IPS-NIHi7 (cell line): ENCODE measurements at regions not wholly inside any gene's neighbourhood (a gene's known extent, or its start where the extent isn't known, plus 50 kb on each side); places are given as distances from the start of the nearest gene placed in this dataset.
A peak's percentile ranks its signal among the peaks of the same experiment; 100 is the strongest.

Experiments used
- DNase-seq: peaks from one replicate; pipeline ENCODE4 v3.0.0; 2012; ENCODE audit warnings: mixed read lengths; ENCODE audit errors: extremely low spot score

DNA sequence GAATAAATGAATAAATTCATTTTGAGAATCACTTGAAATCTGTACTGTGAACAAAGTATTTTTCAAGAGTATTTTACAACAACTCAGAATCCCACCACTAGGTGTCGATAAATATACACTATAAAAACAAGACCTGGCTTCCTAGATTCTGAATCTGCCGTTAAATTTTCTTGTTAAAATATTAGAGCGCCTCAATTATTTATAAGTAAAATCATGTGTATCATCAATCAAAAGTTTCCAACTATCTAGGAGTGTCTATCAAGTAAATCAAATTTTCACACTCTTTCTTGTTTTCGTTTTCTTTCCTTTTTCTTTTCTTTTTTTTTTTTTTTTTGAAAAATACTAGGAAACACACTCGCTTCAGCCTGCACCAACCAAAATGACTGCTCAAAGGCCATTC is 179.2 kb upstream of the DCN start:
- DNase-seq, result peak; percentile 16

DNA sequence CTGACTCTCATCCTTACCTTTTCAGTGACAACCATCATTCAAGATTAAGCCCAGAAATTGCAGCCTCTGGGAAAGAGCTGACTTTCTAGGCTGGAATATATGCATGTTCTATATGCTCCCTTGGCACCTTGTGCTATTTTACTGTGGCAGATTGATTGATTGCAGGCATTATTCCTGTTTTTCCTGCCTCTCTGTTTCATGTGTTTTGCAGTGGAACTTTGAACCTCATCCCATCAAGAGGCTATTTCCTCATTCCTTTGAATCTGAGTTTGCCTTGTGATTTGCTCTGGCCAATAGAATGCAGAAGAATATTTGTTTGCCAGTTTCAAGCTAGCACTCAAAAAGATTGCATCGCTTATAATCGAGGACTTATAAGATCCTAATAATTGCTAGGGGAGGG is 174.8 kb upstream of the DCN start:
- no peak for DNase-seq

DNA sequence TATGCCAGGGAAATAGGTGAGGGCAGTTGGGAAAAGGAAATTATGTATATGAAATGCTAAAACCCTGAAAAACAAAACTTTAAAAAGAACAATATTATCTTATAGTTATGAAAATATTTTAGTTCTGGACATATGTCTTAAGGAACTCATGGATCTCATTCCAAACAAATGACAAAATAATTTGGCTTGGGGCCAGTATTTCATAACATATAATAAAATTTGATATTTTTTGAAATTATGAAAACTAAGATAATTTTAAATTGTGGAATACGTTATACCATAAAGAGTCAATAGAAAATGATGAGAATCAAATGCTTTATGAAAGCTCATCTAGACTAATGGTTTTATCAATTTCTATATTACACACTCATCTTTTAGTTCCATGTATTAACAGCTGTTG is 173.8 kb upstream of the DCN start:
- DNase-seq, result no peak

DNA sequence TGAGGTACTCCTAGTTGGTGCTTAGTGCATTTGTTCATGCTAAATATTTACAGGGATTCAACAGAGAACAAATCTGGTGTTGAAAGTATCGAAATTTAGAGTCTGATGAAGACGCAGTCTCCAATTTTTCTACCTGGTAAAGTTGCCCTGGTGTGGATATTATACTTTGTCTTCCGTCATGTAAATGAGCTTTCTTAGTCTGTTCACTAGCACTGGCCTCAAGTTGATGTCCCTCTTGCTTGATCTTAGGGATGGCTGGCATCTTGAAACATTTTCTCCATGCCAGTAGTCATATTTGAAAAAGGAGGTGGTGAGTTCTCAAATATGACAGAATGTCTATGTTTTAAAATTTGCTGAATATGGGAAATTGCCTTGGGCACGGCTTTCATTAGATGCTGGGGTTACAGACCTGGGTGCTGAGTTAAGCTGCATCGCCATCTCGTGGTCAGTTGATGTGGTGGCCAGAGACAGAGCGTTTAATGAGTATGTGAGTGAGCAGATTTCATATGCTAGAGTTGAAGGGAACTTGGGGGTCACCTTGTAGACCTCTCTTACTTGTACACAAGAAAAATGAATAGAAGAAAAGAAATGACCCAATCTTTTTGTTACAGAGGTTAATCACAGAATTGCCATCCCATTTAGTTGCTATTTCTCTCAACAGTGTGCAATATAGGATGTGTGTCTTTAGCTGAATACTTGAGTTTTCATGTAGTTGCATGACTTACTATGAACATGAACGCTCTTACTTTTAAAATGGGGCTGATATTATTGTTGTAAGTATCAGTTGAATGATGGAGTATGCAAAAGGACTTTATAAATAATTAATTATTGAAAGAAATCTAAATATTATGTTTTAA is 172.8 kb upstream of the DCN start:
- peak; percentile 74 for DNase-seq

GRCh38 chr12:91353266-91353665 is 170.6 kb upstream of the DCN start:
- DNase-seq, result no peak

DNA sequence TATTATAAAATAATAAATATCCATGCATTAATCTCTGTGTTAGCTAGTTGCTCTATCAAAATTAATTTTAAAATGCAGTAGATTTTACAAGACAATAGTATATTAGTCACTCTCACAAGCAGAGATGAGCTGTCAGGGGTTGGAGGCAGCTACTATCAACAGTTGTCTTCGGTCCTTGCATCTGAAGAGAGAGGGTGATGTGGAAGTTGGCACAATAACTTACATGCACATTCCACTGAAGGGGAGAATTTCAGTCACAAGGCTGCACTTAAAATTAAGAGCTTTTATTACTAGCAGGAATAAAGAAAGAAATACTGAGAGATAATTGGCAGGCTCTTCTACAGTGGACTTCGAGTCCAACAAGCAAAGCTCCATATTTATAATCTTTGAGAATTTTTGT is 166.9 kb upstream of the DCN start:
- DNase-seq, result no peak

DNA sequence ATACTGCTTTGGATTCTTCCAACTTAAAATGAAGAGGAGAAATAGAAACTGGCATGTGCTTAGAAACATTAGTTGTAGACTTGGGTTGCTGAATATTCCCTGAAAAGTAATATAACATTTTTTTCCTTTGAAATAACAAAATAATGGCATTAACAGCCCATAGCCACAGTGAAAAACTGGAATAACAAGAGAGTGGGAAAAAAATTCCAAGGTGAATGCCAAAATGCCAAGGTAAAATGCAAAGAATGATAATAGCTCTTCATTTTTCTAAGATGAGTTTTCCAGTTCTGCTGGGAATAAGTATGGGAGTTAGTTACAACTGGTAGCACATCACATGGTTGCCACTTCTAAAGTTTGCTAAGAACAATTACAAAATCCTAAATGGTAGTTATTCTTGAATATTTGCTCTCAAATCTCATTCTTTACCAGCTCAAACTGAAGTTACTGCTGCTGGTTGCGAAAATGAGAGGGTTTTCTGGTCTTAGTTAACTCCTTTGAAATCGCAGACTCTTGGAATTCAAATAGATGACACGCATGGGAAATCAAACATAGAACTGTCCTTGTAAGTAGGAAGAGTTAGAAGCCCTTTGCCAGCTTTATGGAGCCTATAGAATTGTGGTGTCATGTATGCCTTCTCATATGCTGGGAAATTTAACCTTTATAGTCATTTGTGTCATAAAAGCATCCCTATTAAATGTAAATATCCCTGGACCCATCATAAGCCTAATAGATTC is 165.0 kb upstream of the DCN start:
- no peak for DNase-seq

GRCh38 chr12:91346827-91347226 is 164.2 kb upstream of the DCN start:
- DNase-seq, result no peak

DNA sequence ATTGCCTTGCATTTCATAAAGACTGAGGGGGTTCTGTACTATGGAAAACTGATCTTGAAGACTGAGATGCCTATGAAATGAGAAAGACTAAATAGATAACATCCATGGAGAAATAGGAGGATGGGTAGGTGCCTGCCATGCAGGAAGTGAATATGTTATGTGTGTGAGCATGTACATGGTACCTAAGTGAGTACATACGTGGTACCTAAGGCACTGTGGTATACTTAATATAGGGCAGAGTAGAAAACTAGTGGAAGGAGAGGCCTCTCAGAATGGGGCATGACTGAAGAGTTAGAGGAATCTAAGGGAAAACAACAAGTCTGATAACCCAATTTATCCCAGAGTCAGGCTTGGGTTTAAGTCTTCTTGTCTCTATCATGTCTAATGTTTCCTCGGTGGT is 161.8 kb upstream of the DCN start:
- DNase-seq, result no peak

GRCh38 chr12:91343010-91343409 is 160.4 kb upstream of the DCN start:
- no peak for DNase-seq

DNA sequence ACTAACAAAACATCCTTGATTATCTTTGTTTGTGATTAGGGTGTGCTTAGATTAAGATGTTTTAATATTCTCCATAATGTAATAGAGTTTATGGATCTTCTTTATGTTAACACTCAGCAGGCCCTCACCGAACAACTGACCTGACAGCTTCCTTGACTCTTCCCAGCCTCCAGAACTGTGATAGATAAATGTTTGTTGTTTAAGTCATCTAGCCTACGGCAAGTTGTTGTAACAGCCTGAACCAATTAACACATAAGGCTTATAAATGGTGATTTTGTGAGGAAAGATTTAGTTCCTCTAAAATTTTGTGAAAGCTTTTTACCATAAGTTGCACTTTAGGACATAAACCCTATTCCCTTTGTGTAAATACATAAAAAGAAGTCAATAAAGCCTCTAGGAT is 156.5 kb upstream of the DCN start:
- no peak for DNase-seq

DNA sequence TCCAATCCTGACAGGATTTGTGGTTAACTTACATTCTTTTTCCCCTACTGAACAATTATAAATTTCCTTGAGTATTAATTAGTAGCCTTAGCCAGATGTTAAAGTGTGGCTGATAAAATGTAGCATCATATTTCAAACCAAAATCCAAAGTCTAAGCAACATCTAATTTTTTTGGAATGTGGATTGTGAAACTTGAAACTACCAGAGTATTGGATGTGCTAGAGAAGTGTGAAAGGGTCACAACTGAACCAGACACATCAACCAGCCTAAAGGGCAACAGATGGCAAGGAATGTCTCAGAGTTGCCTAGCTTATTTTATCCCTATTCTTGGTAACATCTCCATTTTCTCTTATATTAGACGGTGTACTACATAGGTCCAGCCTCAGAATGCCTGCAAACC is 153.1 kb upstream of the DCN start:
- no peak for DNase-seq

DNA sequence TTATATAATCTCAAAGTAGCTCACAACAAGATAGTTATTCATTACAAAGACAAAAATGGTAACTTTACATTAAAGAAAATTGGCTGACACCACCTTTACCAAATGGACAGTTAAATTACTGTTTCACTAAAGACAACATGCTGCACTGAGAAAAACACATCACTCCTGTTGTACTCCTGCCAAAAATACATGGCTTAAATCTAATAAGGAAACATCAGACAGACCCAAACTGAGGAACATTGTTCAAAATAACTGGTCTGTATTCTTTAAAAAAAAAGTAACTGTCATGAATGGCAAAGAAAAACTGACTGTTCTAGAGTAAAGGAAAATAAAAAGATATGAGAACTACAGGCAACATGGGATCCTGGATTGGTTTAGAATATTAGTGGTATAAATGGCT is 151.3 kb upstream of the DCN start:
- no peak for DNase-seq

GRCh38 chr12:91332302-91332701 is 149.7 kb upstream of the DCN start:
- DNase-seq, result no peak

DNA sequence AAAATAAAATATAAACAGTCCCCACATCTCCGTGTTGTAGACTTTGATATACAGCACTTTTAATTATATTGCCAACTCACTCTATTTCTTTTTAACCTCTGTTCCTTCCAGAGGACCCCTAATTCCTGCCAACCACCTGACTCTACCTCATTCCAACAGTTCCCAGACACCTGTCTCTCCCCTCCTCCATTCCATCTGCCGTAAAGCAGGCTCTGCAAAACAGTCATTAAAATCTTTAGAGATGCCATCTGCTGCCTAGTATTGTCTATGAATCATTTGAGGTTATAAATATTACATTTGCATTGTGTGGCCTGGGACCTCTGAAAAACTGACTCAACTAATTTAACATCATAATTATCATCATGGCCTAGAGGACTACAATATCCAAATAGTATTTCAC is 148.8 kb upstream of the DCN start:
- DNase-seq, result no peak

GRCh38 chr12:91328451-91328850 is 145.8 kb upstream of the DCN start:
- DNase-seq, result no peak

- DNase-seq, result no peak
These were observed 145.3 kb upstream of the DCN start for GRCh38 chr12:91327889-91328288.

DNA sequence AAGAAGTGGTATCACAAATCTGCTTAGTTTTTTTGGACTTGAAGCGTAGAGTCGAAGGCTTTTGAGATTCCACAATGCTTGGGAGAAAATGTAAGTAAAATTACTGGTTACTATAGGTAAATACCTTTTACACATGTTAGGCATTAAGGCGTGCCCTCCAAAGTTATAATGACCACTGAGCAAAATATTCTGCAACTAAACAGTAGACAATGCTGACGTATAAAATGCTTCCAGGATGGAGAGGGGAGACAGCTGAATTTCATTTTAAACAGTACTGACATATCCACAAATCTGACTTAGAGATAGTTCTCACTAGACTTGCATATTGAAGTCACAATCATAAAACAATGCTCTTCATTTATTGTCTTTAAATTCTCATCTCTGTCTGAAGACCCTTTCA is 144.5 kb upstream of the DCN start:
- no peak for DNase-seq

- DNase-seq, result peak; percentile 55
These were observed 143.7 kb upstream of the DCN start for GRCh38 chr12:91326058-91327027.

- DNase-seq, result no peak
These were observed 138.4 kb upstream of the DCN start for GRCh38 chr12:91320999-91321398.

- no peak for DNase-seq
These were observed 136.6 kb upstream of the DCN start for GRCh38 chr12:91319071-91319760.

DNA sequence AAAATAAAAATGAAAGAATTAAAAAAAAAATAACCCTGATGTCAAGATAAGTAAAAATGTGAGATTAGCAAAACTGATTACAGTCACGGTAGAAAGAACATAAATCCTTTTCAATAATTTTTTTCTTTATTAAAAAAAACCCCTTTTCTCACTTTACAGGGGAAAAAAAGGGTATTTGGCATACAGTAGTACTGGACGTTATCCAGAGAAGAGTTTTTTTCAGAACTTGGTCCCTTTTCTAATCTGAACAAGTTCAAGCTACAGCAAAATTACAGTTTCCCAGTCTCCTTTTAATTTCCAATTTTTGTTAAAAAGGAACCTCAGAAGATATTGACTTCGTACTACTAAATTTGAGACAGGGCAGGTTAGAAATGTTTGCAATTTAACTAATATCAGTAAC is 134.7 kb upstream of the DCN start:
- no peak for DNase-seq
